GM12891 (cell line): ENCODE measurements at regions not wholly inside any gene's neighbourhood (a gene's known extent, or its start where the extent isn't known, plus 50 kb on each side); places are given as distances from the start of the nearest gene placed in this dataset.

Experiments used
- PAX5 ChIP-seq: IDR thresholded peaks from 2 replicates; pipeline ENCODE4 v1.6.1; 2011; ENCODE audit warnings: low read length, moderate library complexity, mild to moderate bottlenecking; ENCODE audit not compliant: insufficient read depth, severe bottlenecking
- POLR2A ChIP-seq: IDR thresholded peaks from 2 replicates; pipeline ENCODE4 v1.6.1; 2011; ENCODE audit warnings: low read depth, low read length, control low read depth
- POLR2AphosphoS5 ChIP-seq: IDR thresholded peaks from 2 replicates; pipeline ENCODE4 v1.6.1; 2011; ENCODE audit warnings: low read depth, low read length, control low read depth
- POU2F2 ChIP-seq: IDR thresholded peaks from 2 replicates; pipeline ENCODE4 v1.6.1; 2011; ENCODE audit warnings: low read depth, mild to moderate bottlenecking, control low read depth, low read length, moderate library complexity
- SPI1 ChIP-seq: IDR thresholded peaks from 2 replicates; pipeline ENCODE4 v1.6.1; 2011; ENCODE audit warnings: low read depth, low read length, control low read depth
- TAF1 ChIP-seq: IDR thresholded peaks from 2 replicates; pipeline ENCODE4 v1.6.1; 2011; ENCODE audit warnings: low read depth, low read length, control low read depth

- TF ChIP-seq POLR2A (no peak), TAF1 (no peak), POLR2AphosphoS5 (no peak), SPI1 (no peak), POU2F2 (no peak), PAX5 (no peak)
Measured at GRCh38 chr2:187266147-187266546, 181.9 kb downstream of the CALCRL start.
